Right cardiac atrium (tissue), 5 donors: ENCODE measurements at regions not wholly inside any gene's neighbourhood (a gene's known extent, or its start where the extent isn't known, plus 50 kb on each side); places are given as distances from the start of the nearest gene placed in this dataset.
"Not testable (repeated sequence)": the region's sequence is repeated elsewhere in the genome, so short reads cannot be mapped to it uniquely, and the experiment has no call there.

Experiments used
- ATAC-seq, 2 donors: fragments of 200-7000 bp; cut with Tn5 transposase; one replicate each; pipeline versions ENCODE4 v1.8.0 to v1.9.1; 2020; ENCODE audit warnings: moderate library complexity in 2 of 2, mild to moderate bottlenecking in 1 of 2
- DNase-seq, 3 donors: peaks; one replicate each; pipeline ENCODE4 v3.0.0-alpha.2; 2020
- H3K27ac ChIP-seq: one replicate; pipeline ENCODE4 v1.5.1; 2013; ENCODE audit warnings: mild to moderate bottlenecking, low read length, control low read depth, moderate library complexity
- H3K27me3 ChIP-seq: one replicate; pipeline ENCODE4 v1.6.1; 2013; ENCODE audit not compliant: control insufficient read depth, insufficient read depth
- H3K4me1 ChIP-seq: one replicate; pipeline ENCODE4 v1.6.1; 2013; ENCODE audit warnings: low read length; ENCODE audit not compliant: control insufficient read depth, insufficient read depth
- H3K4me3 ChIP-seq: one replicate; pipeline ENCODE4 v1.5.1; 2013; ENCODE audit warnings: low read length, control low read depth
- H3K9me3 ChIP-seq: one replicate; pipeline ENCODE4 v1.6.1; 2013; ENCODE audit warnings: low read length; ENCODE audit not compliant: control insufficient read depth
- WGBS: extraction: QIAGEN DNeasy Blood & Tissue Kit; methylation state at CpG from one replicate; pipeline ENCODE4 v1.1.7; 2013; 5-methylcytosine and 5-hydroxymethylcytosine counted together
- intact Hi-C, 4 donors: fragments of 100-400 bp; cut with DNase I; formaldehyde crosslinking; loops; one replicate each; pipeline versions ENCODE4 v1.11.0 to v1.14.0; 2022 to 2023
- donor health status: healthy with polysubstance abuse.
- donor health status: DM: no; HTN: yes; CAD: no.
- donor health status: DM: no; HTN: no; CAD: no.
- donor health status: DM: no; HTN: yes; CAD: no; lungs with severe emphysema.
- donor health status: DM: yes; HTN: yes; CAD: no.

DNA sequence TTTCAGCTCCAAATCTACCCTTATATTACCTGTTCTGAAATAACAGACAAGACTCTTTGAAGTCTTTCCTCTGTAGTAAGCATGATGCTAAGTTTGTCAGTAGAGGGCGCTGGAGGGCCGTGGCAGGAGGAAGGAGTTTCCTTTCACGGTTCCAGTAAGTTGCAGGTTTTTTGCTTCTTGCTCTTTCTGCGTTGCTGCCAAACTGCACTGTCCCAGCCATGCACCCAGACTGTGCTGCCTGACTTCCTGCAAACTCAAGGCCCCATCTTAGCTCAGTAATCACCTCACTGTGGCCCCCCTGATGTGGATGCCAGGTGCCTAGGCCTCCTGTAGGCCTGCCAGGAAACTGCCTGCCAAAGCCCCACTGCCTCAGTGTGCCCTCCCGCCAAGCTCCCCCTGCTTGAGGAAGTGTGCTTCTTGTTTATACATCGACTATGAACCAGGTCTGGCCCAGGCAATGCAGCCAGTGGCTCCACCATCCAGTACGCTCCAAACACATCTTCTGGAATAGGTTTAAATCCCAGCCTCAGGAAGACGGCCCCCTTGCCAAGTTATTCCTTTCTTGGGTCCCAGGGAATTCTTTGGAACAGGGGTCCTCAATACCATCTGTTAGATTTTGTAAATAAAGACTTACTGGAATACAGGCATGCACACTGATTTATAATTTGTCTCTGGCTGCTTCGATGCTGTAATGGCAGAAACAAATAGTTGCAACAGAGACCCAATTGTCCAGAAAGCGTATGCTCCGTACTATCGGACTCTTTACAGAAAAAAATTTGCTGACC lies 193.7 kb upstream of the LRIG3 start:
- intact Hi-C loops, result loop anchor here in 3 of 4 donors (5.0 kb wide), 1 partner anchor 38 kb away; no protein-coding TSS in a partner anchor
- Histone ChIP-seq H3K27ac (no peak overlapping the region), H3K27me3 (no peaks in the 10 kb centered on the region), H3K9me3 (no peaks in the 10 kb centered on the region), H3K4me3 (no peak overlapping the region), H3K4me1 (no peaks in the 10 kb centered on the region)
- DNase-seq (peak; percentile 73 to 86 (median 75)), ATAC-seq (peak; percentile 83 to 87)
- 50% methylated on average over 12 of the region's 12 CpGs for WGBS

GRCh38 chr12:59111851-59112250 lies 191.5 kb upstream of the LRIG3 start:
- ATAC-seq (no peak), DNase-seq (no peak)
- Histone ChIP-seq H3K4me1 (no peaks in the 10 kb centered on the region), H3K27me3 (no peaks in the 10 kb centered on the region), H3K27ac (no peak overlapping the region), H3K4me3 (no peak overlapping the region), H3K9me3 (no peaks in the 10 kb centered on the region)
- WGBS, result 53% methylated on average over 3 of the region's 3 CpGs
- intact Hi-C loops, result loop anchor here in 3 of 4 donors (5.0 kb wide), 1 partner anchor 40 kb away; no protein-coding TSS in a partner anchor

- 80% methylated on average over 8 of the region's 8 CpGs for WGBS
- H3K4me1 ChIP-seq, H3K27ac ChIP-seq, intact Hi-C loops, H3K4me3 ChIP-seq, ATAC-seq, H3K9me3 ChIP-seq, H3K27me3 ChIP-seq, DNase-seq: not testable (repeated sequence)
Measured at GRCh38 chr12:59108516-59108915, 188.2 kb upstream of the LRIG3 start.

DNA sequence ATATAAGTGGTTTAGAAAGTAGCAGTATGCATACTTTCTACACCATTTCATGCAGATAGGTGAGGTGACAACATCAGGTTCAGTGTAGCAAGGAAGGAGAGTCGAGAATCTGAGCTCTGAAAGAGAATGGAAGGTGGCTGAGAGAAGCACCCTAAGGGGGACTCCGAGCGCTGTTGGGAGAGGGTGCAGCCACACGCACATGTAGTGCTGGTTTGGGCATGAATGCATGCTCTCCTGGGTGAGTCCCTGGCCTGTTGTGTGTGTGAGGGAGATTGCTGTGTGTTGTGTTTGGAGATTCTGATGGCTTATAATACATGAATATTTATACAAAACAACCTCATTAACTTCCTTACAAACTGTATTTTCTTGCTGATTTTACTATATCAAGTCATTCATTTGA lies 180.3 kb upstream of the LRIG3 start:
- Histone ChIP-seq H3K9me3 (no peaks in the 10 kb centered on the region), H3K4me3 (no peak overlapping the region), H3K4me1 (no peaks in the 10 kb centered on the region), H3K27ac (no peak overlapping the region), H3K27me3 (no peaks in the 10 kb centered on the region)
- ATAC-seq (no peak), DNase-seq (no peak)
- WGBS, result 88% methylated on average over 4 of the region's 4 CpGs
- intact Hi-C loops, result no loop called here

DNA sequence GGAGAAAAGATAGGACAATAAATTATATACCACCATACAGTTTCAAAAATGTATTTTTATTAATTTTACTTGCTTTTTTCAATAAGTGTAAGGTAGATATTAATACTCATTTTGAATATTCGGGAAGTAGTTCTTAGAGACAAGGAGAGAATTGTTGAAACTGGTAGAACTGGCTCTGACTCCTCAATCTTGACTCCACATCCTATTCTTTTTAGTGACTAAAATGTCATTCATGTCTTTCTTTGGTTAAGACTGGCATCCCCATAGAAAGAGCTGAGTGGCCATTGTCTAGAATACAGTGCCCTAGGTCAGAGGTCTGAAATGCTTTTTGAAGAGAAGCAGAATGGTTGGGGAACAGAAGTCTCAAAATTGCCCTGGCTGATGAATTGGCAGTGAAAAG lies 177.6 kb upstream of the LRIG3 start:
- intact Hi-C loops, result no loop called here
- WGBS, result 86% methylated on average over 1 of the region's 1 CpG
- ATAC-seq (no peak), DNase-seq (no peak)
- H3K9me3 ChIP-seq, result no peaks in the 10 kb centered on the region
- H3K4me3 ChIP-seq, result no peak overlapping the region
- no peak overlapping the region for H3K27ac ChIP-seq
- no peaks in the 10 kb centered on the region for H3K4me1 ChIP-seq
- H3K27me3 ChIP-seq, result no peaks in the 10 kb centered on the region

DNA sequence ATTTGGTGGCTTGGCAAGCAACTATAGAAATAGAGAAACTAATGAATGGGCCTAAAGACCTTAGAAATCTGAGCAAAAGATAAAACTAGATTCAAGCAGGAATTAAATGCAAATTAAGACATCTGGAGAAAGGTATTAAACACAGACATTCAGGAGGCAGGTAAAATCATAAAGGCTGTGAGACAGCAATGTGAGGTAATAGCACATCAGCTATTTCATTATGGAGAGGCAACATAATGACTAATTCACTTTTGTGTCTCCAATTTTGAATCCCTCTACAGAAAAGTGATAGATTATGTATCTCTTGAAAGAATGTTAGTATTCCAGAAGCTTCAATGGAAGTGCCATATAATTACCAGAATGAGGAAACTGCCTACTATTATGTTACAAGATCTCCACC lies 175.9 kb upstream of the LRIG3 start:
- DNase-seq (no peak), ATAC-seq (no peak)
- Histone ChIP-seq H3K4me3 (no peak overlapping the region), H3K9me3 (no peaks in the 10 kb centered on the region), H3K27me3 (no peaks in the 10 kb centered on the region), H3K27ac (no peak overlapping the region), H3K4me1 (no peaks in the 10 kb centered on the region)
- intact Hi-C loops, result no loop called here

DNA sequence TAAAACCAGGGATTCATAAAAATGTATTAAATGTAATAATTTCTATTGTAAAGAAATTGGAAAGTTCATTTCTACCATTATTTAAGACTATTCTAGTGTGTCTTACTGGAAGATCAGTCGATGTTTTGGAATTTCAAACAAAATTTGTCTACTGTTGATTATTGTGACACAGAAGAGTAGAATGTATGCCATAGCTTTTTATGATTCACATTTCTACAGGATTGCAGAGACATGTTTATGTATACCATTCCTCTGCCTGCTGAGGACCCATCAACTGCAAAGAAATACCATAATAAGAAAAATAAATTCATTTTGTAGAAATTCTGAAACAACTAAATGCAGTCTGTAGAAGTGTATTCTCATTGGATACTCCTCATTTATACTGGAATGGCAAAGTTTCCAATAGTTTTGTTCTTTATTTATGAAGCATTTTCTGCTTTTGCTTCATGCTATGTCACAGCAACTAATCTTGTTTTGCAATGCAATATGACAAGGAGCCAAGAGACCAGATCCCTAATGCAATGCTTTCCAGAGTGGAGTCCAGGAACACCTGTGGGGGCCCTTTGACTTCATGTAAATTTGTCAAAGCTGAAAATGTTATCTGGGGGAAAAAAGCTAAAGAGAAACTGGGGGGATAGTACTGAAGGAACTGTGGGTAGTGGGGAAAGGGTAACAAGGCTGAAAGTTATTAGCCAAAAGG lies 172.9 kb upstream of the LRIG3 start:
- H3K27ac ChIP-seq, result no peak overlapping the region
- H3K9me3 ChIP-seq, result no peaks in the 10 kb centered on the region
- intact Hi-C loops, result no loop called here
- no peak overlapping the region for H3K4me3 ChIP-seq
- H3K4me1 ChIP-seq, result no peaks in the 10 kb centered on the region
- DNase-seq (no peak), ATAC-seq (no peak)
- no peaks in the 10 kb centered on the region for H3K27me3 ChIP-seq
- 95% methylated on average over 1 of the region's 1 CpG for WGBS

- H3K27ac ChIP-seq, result no peak overlapping the region
- intact Hi-C loops, result loop anchor here in 1 of 4 donors (5.0 kb wide), 1 partner anchor 741 kb away; no protein-coding TSS in a partner anchor
- H3K4me3 ChIP-seq, result no peak overlapping the region
- no peaks in the 10 kb centered on the region for H3K9me3 ChIP-seq
- ATAC-seq, result peak in 1 of 2 donors; percentile 61
- 49% methylated on average over 5 of the region's 5 CpGs for WGBS
- no peaks in the 10 kb centered on the region for H3K27me3 ChIP-seq
- H3K4me1 ChIP-seq, result no peaks in the 10 kb centered on the region
- no peak for DNase-seq
Measured at GRCh38 chr12:59088673-59089072, 168.4 kb upstream of the LRIG3 start.

DNA sequence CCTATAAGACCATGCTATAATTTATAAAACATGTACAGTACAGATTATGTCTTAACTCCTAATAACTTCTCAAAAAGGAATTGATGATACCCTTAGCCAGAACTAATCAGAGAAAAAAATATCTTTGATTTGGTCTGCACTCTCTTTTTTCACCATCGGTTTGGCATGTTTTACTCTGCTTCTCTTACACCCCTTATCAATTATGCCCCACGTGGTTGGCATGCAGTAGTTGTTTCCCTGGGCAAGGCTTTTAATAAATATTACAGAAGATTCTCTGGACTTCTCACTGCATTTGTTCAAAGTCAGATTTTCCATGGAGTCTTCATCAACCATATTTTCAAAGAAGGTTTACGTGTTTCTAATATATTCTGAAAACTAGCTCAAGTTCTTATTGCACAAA lies 167.4 kb upstream of the LRIG3 start:
- WGBS, result 53% methylated on average over 3 of the region's 3 CpGs
- Histone ChIP-seq H3K27me3 (no peaks in the 10 kb centered on the region), H3K4me1 (no peaks in the 10 kb centered on the region), H3K9me3 (no peaks in the 10 kb centered on the region), H3K4me3 (no peak overlapping the region), H3K27ac (no peak overlapping the region)
- ATAC-seq (no peak), DNase-seq (no peak)
- intact Hi-C loops, result loop anchor here in 1 of 4 donors (5.0 kb wide), 1 partner anchor 740 kb away; no protein-coding TSS in a partner anchor

GRCh38 chr12:59087077-59087673 lies 166.9 kb upstream of the LRIG3 start:
- peak in 1 of 2 donors; percentile 44 for ATAC-seq
- Histone ChIP-seq H3K4me3 (no peak overlapping the region), H3K4me1 (no peaks in the 10 kb centered on the region), H3K9me3 (no peaks in the 10 kb centered on the region), H3K27me3 (no peaks in the 10 kb centered on the region), H3K27ac (no peak overlapping the region)
- intact Hi-C loops, result loop anchor here in 1 of 4 donors (5.0 kb wide), 1 partner anchor 740 kb away; no protein-coding TSS in a partner anchor
- DNase-seq, result no peak

DNA sequence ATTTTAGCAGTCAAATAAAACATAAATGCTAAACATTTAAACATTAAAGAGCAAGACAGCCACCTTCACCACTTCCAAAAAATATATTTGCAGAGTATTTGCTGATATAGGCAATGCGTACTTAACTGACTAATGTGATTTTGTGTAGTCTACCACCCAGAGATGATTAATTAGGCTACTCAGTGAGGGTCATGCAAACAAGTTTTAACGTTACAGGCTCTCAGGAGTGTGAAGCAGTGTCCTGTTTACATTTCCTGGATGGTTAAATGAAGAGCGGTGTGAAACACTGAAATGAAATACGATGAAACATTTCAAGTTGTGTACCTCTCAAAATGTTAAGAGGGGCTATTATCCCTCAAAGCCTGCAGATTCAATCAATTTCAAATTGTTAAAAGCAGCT lies 165.8 kb upstream of the LRIG3 start:
- Histone ChIP-seq H3K27ac (no peak overlapping the region), H3K27me3 (no peaks in the 10 kb centered on the region), H3K9me3 (no peaks in the 10 kb centered on the region), H3K4me1 (no peaks in the 10 kb centered on the region), H3K4me3 (no peak overlapping the region)
- WGBS, result 85% methylated on average over 4 of the region's 4 CpGs
- DNase-seq, result no peak
- no peak for ATAC-seq
- intact Hi-C loops, result loop anchor here in 1 of 4 donors (5.0 kb wide), 1 partner anchor 739 kb away; no protein-coding TSS in a partner anchor
